K562 (cell line): ENCODE measurements at regions not wholly inside any gene's neighbourhood (a gene's known extent, or its start where the extent isn't known, plus 50 kb on each side); places are given as distances from the start of the nearest gene placed in this dataset.

Experiments used
- CBX5 ChIP-seq: IDR thresholded peaks from 2 replicates; pipeline ENCODE4 v1.6.1; 2014; ENCODE audit warnings: low read depth, borderline replicate concordance
- MXD1 ChIP-seq: fragments of 250-450 bp; sonication (Bioruptor Pico); IDR thresholded peaks from 2 replicates; pipeline ENCODE4 v1.8.0; 2021; ENCODE audit warnings: borderline replicate concordance, mild to moderate bottlenecking, moderate library complexity; ENCODE audit not compliant: poor library complexity, severe bottlenecking
- POLR2A ChIP-seq: fragments of 450-650 bp; conservative IDR thresholded peaks from 2 replicates; pipeline ENCODE4 v1.6.1; 2016

- no peak for TF ChIP-seq CBX5
- TF ChIP-seq POLR2A: no peak
- no peak for TF ChIP-seq MXD1
These were observed 123.8 kb downstream of the DMRT2 start for GRCh38 chr9:1173993-1174392.
